HCT116 (cell line): ENCODE measurements at regions not wholly inside any gene's neighbourhood (a gene's known extent, or its start where the extent isn't known, plus 50 kb on each side); places are given as distances from the start of the nearest gene placed in this dataset.

Source experiments
- ATAC-seq: fragments of 200-7000 bp; cut with Tn5 transposase; 2 replicates; pipeline ENCODE4 v1.9.1; 2020; ENCODE audit warnings: mild to moderate bottlenecking, moderate library complexity
- BruUV-seq: library from RNA; stranded (reverse); fragments of 400-500 nt; replicated peaks from 2 replicates; lab custom pipeline; 2021; lab: Mats Ljungman, UMichigan
- CTCF ChIA-PET: fragments of 300-600 bp; sonication (Branson Sonifier 250); formaldehyde crosslinking; loops from one replicate; lab custom pipeline; 2021; ENCODE audit warnings: antibody characterized with exemption; lab: Charles Lee
- POLR2A ChIA-PET: fragments of 300-600, 350-600 bp; sonication (Branson Sonifier 250); formaldehyde crosslinking; loops from one replicate; lab custom pipeline; 2021; ENCODE audit warnings: antibody characterized with exemption; lab: Charles Lee
- RAD21 ChIA-PET, 2 experiments: fragments of 300-600 bp; sonication (Branson Sonifier 250); formaldehyde crosslinking; loops; one replicate each; lab custom pipeline; 2023; ENCODE audit warnings: low total read pairs in 2 of 2; ENCODE audit not compliant: uncharacterized antibody in 2 of 2, unreplicated experiment in 2 of 2, low non-redundant PET in 1 of 2; lab: Charles Lee
- DNase-seq: peaks from one replicate; pipeline ENCODE4 v3.0.0-alpha.2; 2010; ENCODE audit warnings: low read depth, low spot score
- H2AFZ ChIP-seq: fragments of 200-600 bp; shearing (Covaris generic), sonication (generic); 2 replicates; pipeline ENCODE4 v1.6.1; 2017; ENCODE audit warnings: low read depth, mixed run types, mixed read lengths, antibody characterized with exemption, low read length; ENCODE audit not compliant: poor library complexity, severe bottlenecking
- H3K27ac ChIP-seq: 2 replicates; pipeline ENCODE4 v1.5.1; 2012; ENCODE audit warnings: low read depth, low read length
- H3K27me3 ChIP-seq: fragments of 200-600 bp; sonication (generic); 2 replicates; pipeline ENCODE4 v1.6.1; 2016; ENCODE audit warnings: mixed run types, low read length, mixed read lengths; ENCODE audit not compliant: insufficient read depth
- H3K36me3 ChIP-seq, 2 experiments: fragments of 200-500 bp in 1 of 2; fragments of 200-600 bp in 1 of 2; sonication (Bioruptor generic) in 1 of 2; sonication (generic) in 1 of 2; 2 replicates each; pipeline versions ENCODE4 v1.5.1 to v1.6.1; 2014 to 2016; ENCODE audit warnings: low read length in 2 of 2, inconsistent platforms in 1 of 2, mixed read lengths in 1 of 2, mixed run types in 1 of 2; ENCODE audit not compliant: insufficient read depth in 2 of 2, control insufficient read depth in 1 of 2
- H3K4me1 ChIP-seq, 2 experiments: fragments of 200-600 bp in 1 of 2; sonication (generic) in 1 of 2; 2 replicates each; pipeline versions ENCODE4 v1.5.1 to v1.6.1; 2012 to 2017; ENCODE audit warnings: low read length in 2 of 2, inconsistent platforms in 1 of 2, mild to moderate bottlenecking in 1 of 2, mixed read lengths in 1 of 2, mixed run types in 1 of 2, moderate library complexity in 1 of 2; ENCODE audit not compliant: insufficient read depth in 2 of 2, control insufficient read depth in 1 of 2
- H3K4me2 ChIP-seq: fragments of 200-600 bp; sonication (generic); 2 replicates; pipeline ENCODE4 v1.6.1; 2017; ENCODE audit warnings: mixed run types, low read length, mixed read lengths
- H3K4me3 ChIP-seq, 2 experiments: fragments of 200-600 bp in 1 of 2; sonication (generic) in 1 of 2; replicated peaks in 1 of 2; 2 replicates each; pipeline ENCODE4 v1.5.1; 2011 to 2016; ENCODE audit warnings: low read length in 2 of 2, control low read depth in 1 of 2, low read depth in 1 of 2, mild to moderate bottlenecking in 1 of 2, mixed read lengths in 1 of 2, mixed run types in 1 of 2
- H3K79me2 ChIP-seq: fragments of 200-600 bp; sonication (generic); 2 replicates; pipeline ENCODE4 v1.6.1; 2017; ENCODE audit warnings: mild to moderate bottlenecking, mixed run types, low read length, moderate library complexity, mixed read lengths; ENCODE audit not compliant: insufficient read depth
- H3K9ac ChIP-seq: fragments of 200-600 bp; sonication (generic); 2 replicates; pipeline ENCODE4 v1.6.1; 2016; ENCODE audit warnings: low read length, mixed read lengths
- H3K9me2 ChIP-seq: fragments of 200-600 bp; sonication (generic), shearing (Covaris generic); 2 replicates; pipeline ENCODE4 v1.6.1; 2017; ENCODE audit warnings: mixed run types, mild to moderate bottlenecking, moderate library complexity; ENCODE audit not compliant: insufficient read depth
- H3K9me3 ChIP-seq, 2 experiments: fragments of 200-500 bp in 1 of 2; fragments of 200-600 bp in 1 of 2; sonication (Bioruptor generic) in 1 of 2; sonication (generic) in 1 of 2; 2 replicates each; pipeline ENCODE4 v1.6.1; 2014 to 2017; ENCODE audit warnings: low read length in 2 of 2, mixed read lengths in 2 of 2, inconsistent platforms in 1 of 2, low read depth in 1 of 2, mild to moderate bottlenecking in 1 of 2, mixed run types in 1 of 2, moderate library complexity in 1 of 2; ENCODE audit not compliant: control insufficient read depth in 1 of 2, insufficient read depth in 1 of 2
- H4K20me1 ChIP-seq: fragments of 200-600 bp; sonication (generic), shearing (Covaris generic); 2 replicates; pipeline ENCODE4 v1.6.1; 2017; ENCODE audit warnings: mixed run types, mild to moderate bottlenecking, moderate library complexity; ENCODE audit not compliant: insufficient read depth
- CBX3 ChIP-seq: IDR thresholded peaks from 2 replicates; pipeline ENCODE4 v1.6.1; 2012; ENCODE audit warnings: low read depth
- CEBPB ChIP-seq: IDR thresholded peaks from 2 replicates; pipeline ENCODE4 v1.6.1; 2012; ENCODE audit warnings: low read depth
- ELF1 ChIP-seq: IDR thresholded peaks from 2 replicates; pipeline ENCODE4 v1.6.1; 2012; ENCODE audit warnings: low read depth, borderline replicate concordance
- EZH2 ChIP-seq: fragments of 200-600 bp; sonication (generic); IDR thresholded peaks from 2 replicates; pipeline ENCODE4 v1.6.1; 2017; ENCODE audit warnings: antibody characterized with exemption, mixed run types
- EZH2phosphoT487 ChIP-seq: fragments of 200-600 bp; IDR thresholded peaks from 2 replicates; pipeline ENCODE4 v1.6.1; 2018; ENCODE audit warnings: antibody characterized with exemption, borderline replicate concordance
- FOSL1 ChIP-seq: IDR thresholded peaks from 2 replicates; pipeline ENCODE4 v1.6.1; 2012; ENCODE audit warnings: low read depth
- POLR2A ChIP-seq: IDR thresholded peaks from 2 replicates; pipeline ENCODE4 v1.7.0; 2011; ENCODE audit warnings: borderline replicate concordance; ENCODE audit not compliant: insufficient read depth, insufficient read length; ENCODE audit errors: extremely low read depth
- POLR2AphosphoS5 ChIP-seq: IDR thresholded peaks from 2 replicates; pipeline ENCODE4 v1.6.1; 2011; ENCODE audit warnings: mild to moderate bottlenecking, low read depth, low read length, moderate library complexity
- RAD21 ChIP-seq: IDR thresholded peaks from 2 replicates; pipeline ENCODE4 v1.6.1; 2012; ENCODE audit warnings: low read depth, mild to moderate bottlenecking
- SIN3A ChIP-seq: IDR thresholded peaks from 2 replicates; pipeline ENCODE4 v1.6.1; 2012; ENCODE audit warnings: low read depth
- SRF ChIP-seq: IDR thresholded peaks from 2 replicates; pipeline ENCODE4 v1.6.1; 2012; ENCODE audit warnings: low read depth
- TCF7L2 ChIP-seq: IDR thresholded peaks from 2 replicates; pipeline ENCODE4 v1.7.0; 2011; ENCODE audit warnings: borderline replicate concordance, inconsistent platforms; ENCODE audit not compliant: insufficient read depth, insufficient read length; ENCODE audit errors: extremely low read depth
- YY1 ChIP-seq: IDR thresholded peaks from 2 replicates; pipeline ENCODE4 v1.6.1; 2011; ENCODE audit warnings: low read length, low read depth, moderate library complexity, mild to moderate bottlenecking; ENCODE audit not compliant: insufficient replicate concordance; ENCODE audit errors: extremely low read depth
- ZFX ChIP-seq: fragments of 450-650 bp; IDR thresholded peaks from 2 replicates; pipeline ENCODE4 v1.6.1; 2017
- ZNF274 ChIP-seq: fragments of 200-500 bp; sonication (Bioruptor generic); IDR thresholded peaks from 2 replicates; pipeline ENCODE4 v1.6.1; 2014; ENCODE audit warnings: mild to moderate bottlenecking, low read depth, low read length, inconsistent platforms
- intact Hi-C: fragments of 100-400 bp; cut with micrococcal nuclease; formaldehyde crosslinking; loops from 2 replicates; pipeline ENCODE4 v1.10.0; 2022
- TF ChIP-seq, protein P1 (sequence below): IDR thresholded peaks from 2 replicates; pipeline ENCODE4 v1.6.1; 2012
- TF ChIP-seq, protein P2 (sequence below): IDR thresholded peaks from 2 replicates; pipeline ENCODE4 v1.6.1; 2011; ENCODE audit warnings: mild to moderate bottlenecking, low read length, moderate library complexity; ENCODE audit not compliant: insufficient replicate concordance; ENCODE audit errors: extremely low read depth
- TF ChIP-seq, protein P3 (sequence below), 3 experiments: fragments of 200-600 bp in 1 of 3; sonication (generic) in 1 of 3; IDR thresholded peaks in 2 of 3; conservative IDR thresholded peaks in 1 of 3; 2 replicates each; pipeline ENCODE4 v1.5.1; 2012 to 2017; ENCODE audit warnings: low read depth in 2 of 3, low read length in 2 of 3, antibody characterized with exemption in 1 of 3, borderline replicate concordance in 1 of 3, control low read depth in 1 of 3, mild to moderate bottlenecking in 1 of 3, mixed read lengths in 1 of 3, mixed run types in 1 of 3, moderate library complexity in 1 of 3; ENCODE audit not compliant: insufficient read depth in 1 of 3
- TF ChIP-seq, protein P4 (sequence below): IDR thresholded peaks from 2 replicates; pipeline ENCODE4 v1.6.1; 2012

DNA sequence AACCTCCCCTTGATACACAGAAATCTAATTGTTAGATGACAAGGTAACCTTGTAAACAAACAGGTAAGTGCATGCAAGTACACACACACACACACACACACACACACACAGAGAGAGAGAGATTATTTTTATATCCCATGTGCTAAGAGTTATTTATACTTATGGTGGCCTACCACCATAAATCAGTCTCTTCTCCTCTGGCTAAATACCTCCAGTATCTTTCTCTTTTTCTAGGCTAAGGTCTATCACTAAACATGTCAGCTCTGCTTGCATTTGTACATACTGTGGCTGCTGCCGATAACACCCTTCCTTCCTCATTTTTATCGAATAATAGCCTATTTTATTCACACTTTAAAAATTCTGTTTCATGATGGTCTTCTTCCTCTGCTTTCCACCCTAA, 172.4 kb downstream of the CNTN3 start:
- ATAC-seq (no peak), DNase-seq (no peak)
- H2AFZ ChIP-seq, result no peak overlapping the region
- H3K9me3 ChIP-seq, result peaks cover 11 to 20% of the 10 kb centered on the region in 2 experiments; a peak in 2 of 4 replicates
- POLR2A ChIA-PET, result no interaction called here
- H4K20me1 ChIP-seq, result no peaks in the 10 kb centered on the region
- CTCF ChIA-PET, result no interaction called here
- no peaks in the 10 kb centered on the region for H3K9me2 ChIP-seq
- no peak overlapping the region for H3K27ac ChIP-seq
- no peak overlapping the region for H3K4me3 ChIP-seq
- no peaks in the 10 kb centered on the region for H3K36me3 ChIP-seq
- TF ChIP-seq EZH2phosphoT487 (no peak), ZNF274 (no peak), FOSL1 (no peak), SIN3A (no peak), CBX3 (no peak), SRF (no peak), POLR2A (no peak), CEBPB (no peak), TCF7L2 (no peak), ELF1 (no peak)
- TF ChIP-seq, protein P1, sequence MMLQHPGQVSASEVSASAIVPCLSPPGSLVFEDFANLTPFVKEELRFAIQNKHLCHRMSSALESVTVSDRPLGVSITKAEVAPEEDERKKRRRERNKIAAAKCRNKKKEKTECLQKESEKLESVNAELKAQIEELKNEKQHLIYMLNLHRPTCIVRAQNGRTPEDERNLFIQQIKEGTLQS, result no peak
- no peak overlapping the region for H3K4me2 ChIP-seq
- H3K79me2 ChIP-seq, result no peaks in the 10 kb centered on the region
- H3K4me1 ChIP-seq, result no peaks in the 10 kb centered on the region
- intact Hi-C loops, result no loop called here
- H3K9ac ChIP-seq, result no peak overlapping the region
- RAD21 ChIA-PET, result no interaction called here
- H3K27me3 ChIP-seq, result no peaks in the 10 kb centered on the region
- no TSS peak for BruUV-seq

DNA sequence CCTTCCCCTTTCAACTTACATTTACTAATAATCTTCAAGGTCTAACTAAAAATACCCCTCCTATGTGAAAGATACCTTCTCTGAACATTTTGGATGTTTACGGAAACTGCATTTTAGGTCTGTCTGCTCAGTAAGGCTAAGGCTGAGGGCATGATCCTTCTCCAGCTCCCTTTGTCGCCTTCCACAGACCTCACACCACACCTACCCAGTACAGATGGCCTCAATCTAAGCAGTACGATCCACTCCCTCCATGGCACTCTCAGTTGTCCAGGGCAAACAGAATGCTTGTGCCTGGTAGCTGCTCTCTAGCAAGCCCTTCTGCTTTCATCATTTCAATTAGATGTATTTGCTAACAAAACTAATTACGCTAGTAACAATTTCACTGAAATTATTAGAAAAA, 178.3 kb downstream of the CNTN3 start:
- no peaks in the 10 kb centered on the region for H3K9me2 ChIP-seq
- H4K20me1 ChIP-seq, result no peaks in the 10 kb centered on the region
- ChIA-PET CTCF (no interaction called here), RAD21 (no interaction called here), POLR2A (no interaction called here)
- ATAC-seq (no peak), DNase-seq (no peak)
- H3K27me3 ChIP-seq, result no peaks in the 10 kb centered on the region
- no peaks in the 10 kb centered on the region for H3K4me1 ChIP-seq
- intact Hi-C loops, result no loop called here
- H3K79me2 ChIP-seq, result no peaks in the 10 kb centered on the region
- no peak overlapping the region for H3K4me3 ChIP-seq
- no peak overlapping the region for H3K27ac ChIP-seq
- H3K36me3 ChIP-seq, result no peaks in the 10 kb centered on the region
- no TSS peak for BruUV-seq
- no peak overlapping the region for H3K9ac ChIP-seq
- no peak overlapping the region for H3K4me2 ChIP-seq
- H3K9me3 ChIP-seq, result peaks cover 3 to 12% of the 10 kb centered on the region in 2 experiments; a peak in 2 of 4 replicates
- TF ChIP-seq RAD21 (no peak), EZH2phosphoT487 (no peak), SRF (no peak), CEBPB (no peak), EZH2 (no peak), POLR2AphosphoS5 (no peak), YY1 (no peak), CBX3 (no peak), ZFX (no peak), TCF7L2 (no peak)
- TF ChIP-seq, protein P2, sequence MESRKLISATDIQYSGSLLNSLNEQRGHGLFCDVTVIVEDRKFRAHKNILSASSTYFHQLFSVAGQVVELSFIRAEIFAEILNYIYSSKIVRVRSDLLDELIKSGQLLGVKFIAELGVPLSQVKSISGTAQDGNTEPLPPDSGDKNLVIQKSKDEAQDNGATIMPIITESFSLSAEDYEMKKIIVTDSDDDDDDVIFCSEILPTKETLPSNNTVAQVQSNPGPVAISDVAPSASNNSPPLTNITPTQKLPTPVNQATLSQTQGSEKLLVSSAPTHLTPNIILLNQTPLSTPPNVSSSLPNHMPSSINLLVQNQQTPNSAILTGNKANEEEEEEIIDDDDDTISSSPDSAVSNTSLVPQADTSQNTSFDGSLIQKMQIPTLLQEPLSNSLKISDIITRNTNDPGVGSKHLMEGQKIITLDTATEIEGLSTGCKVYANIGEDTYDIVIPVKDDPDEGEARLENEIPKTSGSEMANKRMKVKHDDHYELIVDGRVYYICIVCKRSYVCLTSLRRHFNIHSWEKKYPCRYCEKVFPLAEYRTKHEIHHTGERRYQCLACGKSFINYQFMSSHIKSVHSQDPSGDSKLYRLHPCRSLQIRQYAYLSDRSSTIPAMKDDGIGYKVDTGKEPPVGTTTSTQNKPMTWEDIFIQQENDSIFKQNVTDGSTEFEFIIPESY, result no peak
- TF ChIP-seq, protein P3, sequence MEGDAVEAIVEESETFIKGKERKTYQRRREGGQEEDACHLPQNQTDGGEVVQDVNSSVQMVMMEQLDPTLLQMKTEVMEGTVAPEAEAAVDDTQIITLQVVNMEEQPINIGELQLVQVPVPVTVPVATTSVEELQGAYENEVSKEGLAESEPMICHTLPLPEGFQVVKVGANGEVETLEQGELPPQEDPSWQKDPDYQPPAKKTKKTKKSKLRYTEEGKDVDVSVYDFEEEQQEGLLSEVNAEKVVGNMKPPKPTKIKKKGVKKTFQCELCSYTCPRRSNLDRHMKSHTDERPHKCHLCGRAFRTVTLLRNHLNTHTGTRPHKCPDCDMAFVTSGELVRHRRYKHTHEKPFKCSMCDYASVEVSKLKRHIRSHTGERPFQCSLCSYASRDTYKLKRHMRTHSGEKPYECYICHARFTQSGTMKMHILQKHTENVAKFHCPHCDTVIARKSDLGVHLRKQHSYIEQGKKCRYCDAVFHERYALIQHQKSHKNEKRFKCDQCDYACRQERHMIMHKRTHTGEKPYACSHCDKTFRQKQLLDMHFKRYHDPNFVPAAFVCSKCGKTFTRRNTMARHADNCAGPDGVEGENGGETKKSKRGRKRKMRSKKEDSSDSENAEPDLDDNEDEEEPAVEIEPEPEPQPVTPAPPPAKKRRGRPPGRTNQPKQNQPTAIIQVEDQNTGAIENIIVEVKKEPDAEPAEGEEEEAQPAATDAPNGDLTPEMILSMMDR (IDR thresholded peaks at IDR 0.05 in 2 of 3, conservative IDR thresholded peaks at IDR 0.05 in 1 of 3; ENCODE audit: borderline replicate concordance in 1 of 3, insufficient read depth in 1 of 3, low read depth in 2 of 3, low read length in 2 of 3), result no peak
- TF ChIP-seq, protein P4, sequence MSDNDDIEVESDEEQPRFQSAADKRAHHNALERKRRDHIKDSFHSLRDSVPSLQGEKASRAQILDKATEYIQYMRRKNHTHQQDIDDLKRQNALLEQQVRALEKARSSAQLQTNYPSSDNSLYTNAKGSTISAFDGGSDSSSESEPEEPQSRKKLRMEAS, result no peak
- no peak overlapping the region for H2AFZ ChIP-seq
